GM20431 (cell line): ENCODE measurements at regions not wholly inside any gene's neighbourhood (a gene's known extent, or its start where the extent isn't known, plus 50 kb on each side); places are given as distances from the start of the nearest gene placed in this dataset.
"Not testable (repeated sequence)": the region's sequence is repeated elsewhere in the genome, so short reads cannot be mapped to it uniquely, and the experiment has no call there.

Experiments
- in situ Hi-C: fragments of 300-500 bp; cut with MseI, MboI; formaldehyde crosslinking; loops from one replicate; pipeline ENCODE4 v1.15.0; 2020; ENCODE audit warnings: low sequenced_read_pairs; ENCODE audit not compliant: unreplicated experiment

DNA sequence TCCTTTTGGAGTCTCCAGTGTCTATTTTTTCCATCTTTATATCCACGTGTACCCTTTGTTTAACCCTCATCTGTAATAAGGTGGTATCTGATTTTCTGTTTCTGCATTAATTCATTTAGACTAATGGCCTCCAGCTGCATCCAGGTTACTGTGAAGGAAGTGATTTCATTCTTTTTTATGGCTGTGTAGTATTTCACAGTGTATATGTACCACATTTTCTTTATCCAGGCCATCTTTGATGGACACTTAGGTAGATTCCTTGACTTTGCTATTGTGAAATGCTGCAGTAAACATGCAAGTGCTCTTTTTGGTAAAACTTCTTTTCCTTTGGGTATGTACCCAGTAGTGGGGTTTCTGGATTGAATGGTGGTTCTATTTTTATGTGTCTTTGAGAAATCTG, 128.0 kb upstream of the MTPN start:
- in situ Hi-C loops: no loop called here

DNA sequence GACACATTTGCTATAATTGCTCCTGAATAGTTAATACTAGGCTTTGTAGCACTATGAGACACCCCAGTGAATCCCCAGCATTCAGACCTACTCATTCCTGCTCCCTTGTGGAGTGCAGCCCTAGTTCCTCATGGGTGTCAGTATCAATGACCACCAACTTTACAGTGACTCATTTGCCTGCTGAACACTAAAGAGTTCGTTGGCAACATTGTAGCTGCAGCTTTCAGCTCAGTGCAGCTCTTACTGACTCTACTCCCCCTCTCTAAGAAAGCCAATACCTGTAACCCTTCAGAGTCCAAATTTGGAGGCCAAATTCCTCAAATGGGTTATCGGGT, 127.1 kb upstream of the MTPN start:
- in situ Hi-C loops: no loop called here

DNA sequence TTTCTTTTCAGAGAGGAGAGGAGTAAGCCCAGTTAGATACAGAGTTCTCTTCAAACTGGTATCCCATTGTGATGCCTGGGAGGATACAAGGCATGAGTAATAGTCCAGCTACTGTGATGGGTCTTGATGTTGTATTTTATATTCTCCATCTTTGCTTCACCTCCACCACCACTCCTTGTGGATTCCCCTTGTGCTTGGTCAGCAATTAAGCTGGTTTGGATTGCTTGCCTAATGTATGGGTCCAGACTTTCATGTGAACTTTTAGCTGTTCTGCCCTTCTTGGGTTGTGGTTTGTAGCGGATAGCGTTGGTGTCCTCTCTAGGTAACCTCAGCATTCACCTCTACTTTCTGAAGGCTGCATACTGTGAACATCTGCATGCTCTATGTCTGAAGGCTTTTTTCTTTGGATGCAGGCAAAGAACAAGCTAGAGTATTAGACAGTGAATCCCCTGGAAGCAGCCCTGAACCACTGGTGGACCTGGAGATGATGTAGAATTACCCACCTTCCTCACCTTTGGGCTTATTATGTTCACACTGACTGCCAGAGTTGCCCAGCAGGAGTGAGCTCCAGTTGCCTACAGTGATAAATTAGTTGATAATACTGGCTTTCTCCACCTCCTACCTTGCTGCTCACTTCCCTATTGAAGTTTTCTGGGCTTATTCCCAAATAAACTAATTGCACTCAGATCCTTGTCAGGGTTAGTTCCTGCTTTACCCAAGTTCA, 126.5 kb upstream of the MTPN start:
- in situ Hi-C loops: no loop called here

DNA sequence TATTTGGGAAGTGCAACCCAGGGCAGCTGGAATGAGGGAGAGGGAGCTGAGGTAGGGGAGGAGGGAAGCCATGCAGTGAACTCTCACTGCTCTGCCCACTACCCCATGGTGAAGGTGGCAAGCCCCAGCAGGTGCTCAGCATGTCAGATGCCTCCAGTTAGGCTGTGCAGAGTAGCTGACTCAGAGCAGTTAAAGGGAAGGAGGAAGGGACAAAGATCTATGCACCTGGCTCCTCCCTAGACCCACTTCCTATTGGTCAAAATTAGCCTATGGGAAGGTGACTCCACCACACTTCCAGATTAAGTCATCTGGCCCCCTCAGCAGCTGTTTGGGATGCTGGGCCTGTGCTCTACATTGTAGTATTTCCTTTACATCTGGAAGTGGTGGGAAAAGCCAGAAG, 125.7 kb upstream of the MTPN start:
- in situ Hi-C loops: no loop called here

DNA sequence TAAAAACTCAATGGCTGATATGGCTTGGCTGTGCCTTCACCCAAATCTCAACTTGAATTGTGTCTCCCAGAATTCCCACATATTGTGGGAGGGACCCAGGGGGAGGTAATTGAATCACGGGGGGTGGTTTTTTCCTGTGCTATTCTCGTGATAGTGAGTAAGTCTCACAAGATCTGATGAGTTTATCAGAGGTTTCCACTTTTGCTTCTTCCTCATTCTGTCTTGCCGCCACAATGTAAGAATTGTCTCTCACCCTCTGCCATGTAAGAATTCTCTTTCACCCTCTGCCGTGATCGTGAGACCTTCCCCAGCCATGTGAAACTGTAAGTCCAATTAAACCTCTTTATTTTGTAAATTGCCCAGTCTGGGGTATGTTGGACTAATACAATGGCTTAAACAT, 115.6 kb upstream of the MTPN start:
- in situ Hi-C loops: not testable (repeated sequence)

DNA sequence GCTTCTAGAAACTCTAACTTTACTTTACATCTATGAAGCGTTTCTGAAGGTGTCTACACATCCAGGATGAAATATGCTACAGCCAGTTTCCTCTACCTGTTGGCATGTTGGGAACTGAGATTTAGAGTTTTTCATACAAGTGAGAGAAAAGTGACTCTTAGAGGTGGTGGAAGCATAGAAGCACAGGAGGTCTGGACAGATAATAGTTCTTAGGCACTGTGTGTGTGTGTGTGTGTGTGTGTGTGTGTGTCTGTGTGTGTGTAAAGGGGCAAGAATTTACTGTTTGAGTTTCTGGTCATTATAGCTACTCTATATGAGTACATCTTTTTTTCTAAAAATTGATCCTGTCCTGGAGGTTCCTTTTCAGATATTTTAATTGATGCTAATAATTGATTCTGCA, 110.7 kb upstream of the MTPN start:
- in situ Hi-C loops: no loop called here

DNA sequence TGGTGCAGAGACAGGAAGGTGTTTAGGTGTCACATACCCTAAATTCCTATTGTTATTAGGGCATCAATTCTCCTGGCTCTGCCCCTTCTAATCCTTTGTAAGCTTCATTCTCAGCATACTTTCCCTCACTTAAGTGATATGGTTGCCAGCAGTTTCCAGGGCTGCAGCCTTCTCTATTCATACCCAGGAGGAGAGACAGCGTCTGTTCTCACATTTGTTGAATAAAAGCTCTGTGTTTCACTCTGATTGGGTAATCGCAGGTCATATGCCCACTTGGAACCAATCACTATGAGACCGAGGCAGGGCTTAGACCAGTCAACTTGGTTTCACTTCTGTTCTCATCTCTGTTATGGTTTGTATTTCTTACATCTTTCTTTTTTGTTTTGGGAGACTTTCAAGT, 109.6 kb upstream of the MTPN start:
- in situ Hi-C loops: no loop called here

DNA sequence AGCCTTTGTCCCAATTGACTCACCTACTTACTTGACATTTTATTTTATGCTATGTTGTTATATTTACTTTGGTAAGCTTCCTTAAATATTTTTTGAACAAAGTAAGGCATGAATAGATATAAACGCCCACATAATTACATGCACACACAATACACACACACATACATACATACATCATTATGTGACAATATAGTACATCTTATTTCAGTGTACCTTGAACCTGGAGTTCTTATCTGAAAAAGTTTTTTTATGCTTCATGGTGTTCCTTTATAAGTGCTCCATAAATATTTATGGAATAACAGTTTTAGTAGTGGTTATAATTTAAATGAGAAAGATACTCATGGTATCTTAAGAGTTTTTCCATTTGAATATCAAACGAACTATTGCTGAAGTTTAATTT, 102.8 kb upstream of the MTPN start:
- in situ Hi-C loops: no loop called here

DNA sequence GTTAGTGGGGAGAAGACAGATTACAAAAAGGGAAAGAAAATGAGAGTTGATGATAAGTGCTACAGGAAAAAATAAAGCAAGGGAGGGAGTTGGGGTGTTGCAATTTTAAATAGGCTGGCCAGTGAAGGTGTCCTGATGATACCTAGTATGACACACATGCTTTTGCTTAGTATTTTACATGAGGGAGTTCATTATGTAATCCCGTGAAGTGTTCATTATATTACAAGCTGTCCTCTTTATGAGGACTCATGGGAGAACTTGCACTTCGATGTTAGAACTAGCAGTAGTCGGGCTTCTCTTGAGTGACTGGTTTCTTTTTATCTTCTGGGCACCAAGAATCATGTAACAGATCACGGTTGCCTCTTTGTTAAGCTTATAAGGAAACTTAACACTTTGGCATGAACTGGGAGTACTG, 102.3 kb upstream of the MTPN start:
- in situ Hi-C loops: no loop called here

DNA sequence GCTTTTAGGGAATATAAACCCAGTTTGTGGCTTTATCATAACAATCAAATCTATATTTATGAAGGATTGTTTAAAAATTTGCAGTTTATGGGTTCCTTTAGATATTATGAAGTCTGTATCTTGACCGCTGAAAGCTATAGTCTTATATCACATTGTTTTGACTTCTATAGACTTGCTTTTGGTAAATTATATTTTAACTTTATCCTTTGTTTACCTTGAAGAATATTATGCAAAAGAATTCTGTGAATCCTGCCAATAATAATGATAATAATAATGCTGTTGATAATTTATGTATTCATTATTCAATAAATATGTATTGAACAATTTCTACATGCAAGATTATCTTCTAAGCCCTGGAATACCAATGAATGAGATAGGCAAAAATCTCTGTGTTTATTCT, 101.9 kb upstream of the MTPN start:
- in situ Hi-C loops: no loop called here

DNA sequence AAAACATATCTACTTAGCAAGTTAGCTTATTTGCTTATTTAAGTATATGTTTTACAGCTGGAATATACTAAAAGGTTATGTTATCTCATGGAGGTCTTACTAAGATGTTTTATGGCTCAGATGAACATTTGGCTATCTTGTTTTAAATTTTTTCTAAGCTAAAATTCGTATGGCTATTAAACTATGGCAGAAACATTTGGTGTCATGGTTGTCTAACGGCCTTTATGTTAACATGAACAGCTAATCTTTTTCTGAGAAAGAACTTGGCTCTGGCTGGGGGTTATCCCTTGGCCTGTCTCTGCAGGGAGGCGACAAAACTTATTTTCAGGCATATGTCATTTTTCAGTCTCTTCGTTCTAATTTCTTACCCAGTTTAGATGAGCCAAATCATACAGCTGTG, 101.5 kb upstream of the MTPN start:
- in situ Hi-C loops: no loop called here

DNA sequence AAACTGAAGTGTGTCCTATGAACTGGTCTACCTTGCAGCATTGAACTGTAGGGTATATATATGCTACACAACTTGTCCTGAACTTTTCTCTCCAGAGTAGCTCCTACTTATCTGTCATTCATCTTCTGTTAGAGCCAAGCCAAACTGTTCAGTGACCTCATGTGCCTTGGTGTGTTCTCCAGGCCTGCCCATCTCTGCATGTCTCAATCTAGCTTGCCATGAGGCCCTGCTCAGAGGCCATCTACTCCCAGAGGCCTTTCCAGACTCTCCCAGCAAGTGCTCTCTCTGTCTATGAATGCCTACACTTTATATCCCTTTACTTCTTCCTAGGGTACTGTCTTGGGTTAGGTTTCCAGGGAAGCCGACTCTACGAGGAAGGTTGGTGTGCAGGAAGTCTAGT, 99.8 kb upstream of the MTPN start:
- in situ Hi-C loops: no loop called here

DNA sequence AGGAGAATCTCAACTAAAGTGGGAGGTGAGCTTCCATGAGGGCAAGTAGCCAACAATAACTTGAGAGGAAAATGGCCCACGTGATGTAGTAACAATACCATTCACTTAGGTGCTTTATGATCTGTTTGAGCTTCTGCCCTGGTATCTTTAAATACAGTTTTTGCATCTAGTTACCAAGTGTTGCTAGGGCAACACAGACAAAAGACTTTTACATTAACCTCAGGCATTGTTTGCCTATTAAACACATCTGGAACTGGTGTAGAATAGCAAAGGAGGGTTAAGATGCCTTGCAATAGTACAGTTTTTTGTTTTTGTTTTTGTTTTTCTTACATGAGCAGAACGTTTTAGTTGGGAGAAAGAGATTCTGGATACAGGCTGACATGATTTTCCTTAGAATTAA, 97.7 kb upstream of the MTPN start:
- in situ Hi-C loops: no loop called here

DNA sequence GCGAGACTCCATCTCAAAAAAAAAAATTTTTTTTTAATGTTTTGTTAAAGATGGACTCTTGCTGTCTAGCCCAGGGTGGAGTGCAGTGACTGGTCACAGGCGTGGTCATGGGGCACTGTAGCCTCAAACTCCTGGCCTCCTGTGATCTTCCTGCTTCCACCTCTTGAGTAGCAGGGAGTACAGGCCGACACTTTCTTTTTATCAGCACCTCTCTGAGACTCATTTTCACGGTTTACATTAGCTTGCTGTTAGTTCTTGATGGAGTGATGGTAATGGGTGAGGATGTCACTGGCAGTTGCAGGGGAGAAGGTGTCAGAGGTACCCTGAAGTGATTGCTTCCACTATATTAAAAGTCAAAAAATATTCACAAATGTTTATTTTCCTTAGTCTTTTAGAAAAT, 95.3 kb upstream of the MTPN start:
- in situ Hi-C loops: no loop called here

DNA sequence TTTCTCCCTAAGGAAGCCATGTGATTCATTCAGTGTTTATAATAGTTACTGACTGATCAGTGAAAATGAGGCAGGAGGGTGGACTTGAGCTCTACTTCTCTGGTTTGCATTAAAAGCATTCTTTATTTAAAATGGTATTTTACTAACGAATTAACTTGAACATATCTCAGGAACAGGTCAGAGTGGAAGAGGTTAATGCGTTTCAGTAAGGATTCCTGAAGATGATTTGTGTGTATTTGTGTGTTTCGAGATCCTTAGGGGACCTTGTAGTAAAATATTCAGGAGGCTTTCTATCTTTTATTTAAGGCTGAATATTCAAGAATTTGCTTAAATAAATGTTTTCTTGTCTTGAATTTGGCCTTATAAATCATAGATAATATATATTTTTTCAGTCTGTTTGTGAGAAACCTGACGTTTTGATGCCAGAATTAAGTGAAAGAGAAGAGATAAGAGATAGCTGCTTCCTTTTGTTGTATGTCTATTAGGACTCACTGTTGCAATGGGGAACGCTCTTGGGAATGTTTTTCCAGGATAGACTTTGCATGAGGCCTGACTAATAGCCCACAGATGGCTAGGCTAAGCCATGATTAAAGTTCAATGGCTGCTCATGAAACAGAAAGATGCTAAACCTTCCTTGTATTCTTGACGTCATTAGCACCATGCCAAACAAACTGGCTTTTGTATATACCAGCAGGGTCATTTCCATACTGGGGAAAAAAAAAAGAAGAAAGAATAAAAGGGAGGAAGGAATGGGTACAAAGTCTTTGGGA, 93.8 kb upstream of the MTPN start:
- in situ Hi-C loops: no loop called here

DNA sequence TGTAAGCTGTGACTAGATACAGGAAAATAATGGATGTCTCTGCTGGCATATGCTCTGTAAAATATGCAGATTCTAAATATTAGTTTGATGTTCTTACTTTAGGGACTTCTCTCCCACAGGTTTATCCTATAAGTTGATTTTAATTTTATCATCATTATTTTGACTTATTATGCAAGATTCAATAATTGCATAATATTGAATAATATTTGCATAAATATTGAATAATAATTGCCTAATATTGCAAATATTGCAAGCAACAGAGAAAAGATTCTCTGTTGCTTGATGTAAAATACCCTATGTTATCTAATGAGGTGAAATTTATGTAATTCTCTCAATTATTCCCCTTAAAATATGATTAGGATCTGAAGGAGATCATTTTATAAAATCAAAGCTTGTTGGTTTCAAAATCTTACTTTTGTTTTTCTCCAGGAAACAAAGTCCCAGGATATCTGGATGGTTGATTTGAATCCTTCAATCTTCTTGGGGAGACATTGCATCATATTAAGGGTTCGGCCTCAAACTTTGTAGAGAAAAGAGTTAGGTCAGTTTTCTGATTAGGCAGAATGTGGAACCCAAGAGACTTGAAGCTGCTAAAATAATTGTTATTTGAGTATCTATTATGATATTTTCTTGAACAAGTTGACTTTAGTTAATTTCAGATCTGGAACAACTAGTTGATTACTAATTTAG, 92.8 kb upstream of the MTPN start:
- in situ Hi-C loops: no loop called here

DNA sequence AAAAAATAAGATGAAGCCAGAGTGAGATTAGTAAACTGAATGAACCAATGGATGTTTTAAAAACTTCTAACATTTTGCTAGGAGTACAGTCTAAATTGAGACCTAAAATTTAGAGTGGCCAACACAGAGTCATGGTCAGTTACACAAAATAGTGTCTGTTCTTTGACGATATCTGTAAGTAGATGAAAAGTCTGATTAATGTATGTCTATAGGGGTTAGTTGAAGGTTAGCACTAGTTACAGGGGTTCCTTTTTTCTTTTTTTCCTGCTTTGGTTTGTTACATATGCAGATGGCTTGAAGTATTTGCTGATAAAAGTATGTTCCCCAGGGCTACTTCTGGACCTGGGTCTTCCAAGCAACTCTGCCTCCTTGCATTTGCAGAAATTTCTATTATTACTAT, 90.1 kb upstream of the MTPN start:
- in situ Hi-C loops: no loop called here

DNA sequence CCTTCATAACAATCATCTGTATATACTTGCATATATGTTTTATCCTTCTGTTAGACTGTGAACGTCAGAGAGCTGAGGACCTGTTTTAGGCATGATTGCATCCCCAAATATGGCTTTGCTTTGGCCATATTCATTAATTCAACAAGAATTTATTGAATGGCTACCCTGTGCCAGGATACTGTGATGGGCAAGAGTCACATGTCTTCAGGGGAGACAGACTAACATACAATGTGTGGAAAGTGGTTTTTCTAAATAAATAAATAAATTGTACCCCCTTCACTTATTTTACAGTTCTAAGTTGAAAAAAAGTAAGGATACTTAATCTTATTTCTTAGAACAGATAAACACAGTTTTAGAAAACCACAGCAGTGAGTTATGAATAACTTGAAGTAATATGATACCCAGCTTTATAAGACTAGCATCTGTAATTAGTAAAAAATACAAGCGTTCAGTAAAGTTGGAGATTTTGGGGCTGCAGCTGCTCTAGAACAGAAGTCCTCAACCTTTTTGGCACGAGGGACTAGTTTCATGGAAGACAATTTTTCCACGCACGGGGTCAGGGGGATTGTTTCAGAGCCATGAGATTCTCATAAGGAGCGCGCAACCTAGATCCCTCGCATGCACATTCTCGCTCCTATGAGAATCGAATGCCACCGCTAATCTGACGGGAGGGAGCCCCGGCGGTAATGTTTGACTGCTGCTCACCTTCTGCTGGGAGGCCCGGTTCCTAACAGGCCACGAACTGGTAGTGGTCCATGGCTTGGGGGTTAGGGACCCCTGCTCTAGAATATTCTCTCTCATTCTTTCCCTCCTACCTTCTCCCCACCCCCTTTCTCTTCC, 89.4 kb upstream of the MTPN start:
- in situ Hi-C loops: no loop called here

DNA sequence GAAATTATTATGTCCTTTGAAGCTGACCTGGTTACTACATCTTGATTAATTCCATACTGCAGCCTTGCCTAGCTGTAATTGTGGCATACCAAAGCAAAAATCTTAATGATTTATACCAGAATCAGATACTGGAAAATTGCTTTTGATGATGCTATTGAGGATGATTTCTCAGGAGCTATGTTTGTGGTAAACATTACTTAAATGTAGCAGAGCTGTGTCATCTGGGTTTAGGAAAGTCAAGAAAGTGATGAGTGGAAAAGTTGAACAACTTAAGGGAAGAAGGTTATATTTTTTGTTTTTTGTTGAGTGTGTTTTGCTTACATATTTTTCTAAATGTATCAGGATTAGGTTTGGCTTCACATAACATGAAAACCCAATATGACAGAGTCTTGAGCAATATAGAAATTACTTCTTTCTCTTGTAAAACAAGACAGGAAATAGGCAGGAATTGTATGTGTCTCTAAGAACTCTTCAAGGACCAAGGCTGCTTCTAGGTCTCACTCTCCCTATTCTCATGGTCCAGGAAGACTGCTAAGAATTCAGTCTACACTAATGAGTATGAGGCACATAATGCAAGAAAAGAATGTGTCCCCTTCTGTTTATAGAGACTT, 87.6 kb upstream of the MTPN start:
- in situ Hi-C loops: no loop called here

DNA sequence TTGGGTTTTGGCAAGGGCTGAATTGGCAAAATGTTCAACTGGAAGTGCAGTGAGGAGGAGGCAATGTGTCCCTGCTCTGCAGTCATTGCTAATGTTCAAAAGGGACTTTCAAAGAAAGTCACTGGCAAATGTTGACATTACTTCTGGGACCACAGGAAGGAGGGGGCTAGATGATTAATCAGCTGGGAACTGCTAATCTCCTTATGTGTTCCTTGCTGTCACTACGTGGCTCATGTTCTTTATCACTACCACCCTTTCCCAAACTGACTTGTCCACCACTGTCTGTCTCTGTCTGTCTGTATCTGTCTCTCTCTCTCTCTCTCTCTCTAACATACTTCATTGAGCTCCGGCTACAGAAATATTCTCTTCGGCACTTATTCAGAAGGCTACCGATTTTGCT, 86.9 kb upstream of the MTPN start:
- in situ Hi-C loops: no loop called here
